ENCODE measurements at regions not wholly inside any gene's neighbourhood (a gene's known extent, or its start where the extent isn't known, plus 50 kb on each side); places are given as distances from the start of the nearest gene placed in this dataset.

DNA sequence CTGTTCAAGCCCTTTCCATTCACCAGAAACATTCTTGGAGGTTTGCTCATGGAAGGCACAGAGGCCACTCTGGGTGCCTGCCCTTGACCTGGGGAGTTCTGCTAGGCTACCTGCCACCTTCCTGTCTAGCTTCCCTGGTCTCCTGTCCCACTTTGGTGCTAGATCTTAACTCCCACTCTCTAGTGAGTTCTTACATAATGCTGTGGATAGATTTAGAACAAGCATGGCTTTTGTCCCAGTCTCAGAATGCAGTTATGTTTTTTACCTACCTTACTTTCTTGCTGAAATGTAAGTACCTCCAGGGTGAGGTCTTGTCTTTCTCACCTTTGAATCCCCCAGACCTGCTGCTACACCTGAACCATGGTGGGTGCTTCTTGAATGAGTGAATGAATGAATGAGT lies 1252.3 kb downstream of the TYW1 start:
- TF ChIP-seq, protein P1, sequence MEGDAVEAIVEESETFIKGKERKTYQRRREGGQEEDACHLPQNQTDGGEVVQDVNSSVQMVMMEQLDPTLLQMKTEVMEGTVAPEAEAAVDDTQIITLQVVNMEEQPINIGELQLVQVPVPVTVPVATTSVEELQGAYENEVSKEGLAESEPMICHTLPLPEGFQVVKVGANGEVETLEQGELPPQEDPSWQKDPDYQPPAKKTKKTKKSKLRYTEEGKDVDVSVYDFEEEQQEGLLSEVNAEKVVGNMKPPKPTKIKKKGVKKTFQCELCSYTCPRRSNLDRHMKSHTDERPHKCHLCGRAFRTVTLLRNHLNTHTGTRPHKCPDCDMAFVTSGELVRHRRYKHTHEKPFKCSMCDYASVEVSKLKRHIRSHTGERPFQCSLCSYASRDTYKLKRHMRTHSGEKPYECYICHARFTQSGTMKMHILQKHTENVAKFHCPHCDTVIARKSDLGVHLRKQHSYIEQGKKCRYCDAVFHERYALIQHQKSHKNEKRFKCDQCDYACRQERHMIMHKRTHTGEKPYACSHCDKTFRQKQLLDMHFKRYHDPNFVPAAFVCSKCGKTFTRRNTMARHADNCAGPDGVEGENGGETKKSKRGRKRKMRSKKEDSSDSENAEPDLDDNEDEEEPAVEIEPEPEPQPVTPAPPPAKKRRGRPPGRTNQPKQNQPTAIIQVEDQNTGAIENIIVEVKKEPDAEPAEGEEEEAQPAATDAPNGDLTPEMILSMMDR (IDR thresholded peaks at IDR 0.05 in 4 of 5, conservative IDR thresholded peaks at IDR 0.05 in 1 of 5): no peak
- TF ChIP-seq POLR2A (IDR thresholded peaks at IDR 0.05): no peak

All from gastrocnemius medialis (tissue), 4 donors.